GM10266 (cell line): ENCODE measurements at regions not wholly inside any gene's neighbourhood (a gene's known extent, or its start where the extent isn't known, plus 50 kb on each side); places are given as distances from the start of the nearest gene placed in this dataset.

ENCODE experiments used
- DNase-seq: peaks from one replicate; pipeline ENCODE4 v3.0.0; 2012; ENCODE audit errors: extremely low spot score
- CTCF ChIP-seq: IDR thresholded peaks from 2 replicates; pipeline ENCODE4 v1.5.1; 2012; ENCODE audit warnings: mild to moderate bottlenecking, low read depth; ENCODE audit not compliant: control insufficient read depth, insufficient read depth; ENCODE audit errors: missing control alignments

- no peak for DNase-seq
- no peak for TF ChIP-seq CTCF
Measured at GRCh38 chr11:113634940-113635575, 71.0 kb downstream of the TMPRSS5 start.

GRCh38 chr11:113632981-113633380, 73.1 kb downstream of the TMPRSS5 start:
- DNase-seq: no peak
- no peak for TF ChIP-seq CTCF

GRCh38 chr11:113629562-113629961, 76.5 kb downstream of the TMPRSS5 start:
- DNase-seq: no peak
- no peak for TF ChIP-seq CTCF

- DNase-seq: no peak
- TF ChIP-seq CTCF: no peak
Measured at GRCh38 chr11:113628912-113629311, 77.2 kb downstream of the TMPRSS5 start.

GRCh38 chr11:113627946-113628345, 78.2 kb downstream of the TMPRSS5 start:
- no peak for TF ChIP-seq CTCF
- no peak for DNase-seq

- TF ChIP-seq CTCF: no peak
- DNase-seq: no peak
Measured at GRCh38 chr11:113627297-113627696, 78.8 kb downstream of the TMPRSS5 start.

- TF ChIP-seq CTCF: no peak
- no peak for DNase-seq
Measured at GRCh38 chr11:113626736-113627135, 79.4 kb downstream of the TMPRSS5 start.
